ENCODE measurements at regions not wholly inside any gene's neighbourhood (a gene's known extent, or its start where the extent isn't known, plus 50 kb on each side); places are given as distances from the start of the nearest gene placed in this dataset.

DNA sequence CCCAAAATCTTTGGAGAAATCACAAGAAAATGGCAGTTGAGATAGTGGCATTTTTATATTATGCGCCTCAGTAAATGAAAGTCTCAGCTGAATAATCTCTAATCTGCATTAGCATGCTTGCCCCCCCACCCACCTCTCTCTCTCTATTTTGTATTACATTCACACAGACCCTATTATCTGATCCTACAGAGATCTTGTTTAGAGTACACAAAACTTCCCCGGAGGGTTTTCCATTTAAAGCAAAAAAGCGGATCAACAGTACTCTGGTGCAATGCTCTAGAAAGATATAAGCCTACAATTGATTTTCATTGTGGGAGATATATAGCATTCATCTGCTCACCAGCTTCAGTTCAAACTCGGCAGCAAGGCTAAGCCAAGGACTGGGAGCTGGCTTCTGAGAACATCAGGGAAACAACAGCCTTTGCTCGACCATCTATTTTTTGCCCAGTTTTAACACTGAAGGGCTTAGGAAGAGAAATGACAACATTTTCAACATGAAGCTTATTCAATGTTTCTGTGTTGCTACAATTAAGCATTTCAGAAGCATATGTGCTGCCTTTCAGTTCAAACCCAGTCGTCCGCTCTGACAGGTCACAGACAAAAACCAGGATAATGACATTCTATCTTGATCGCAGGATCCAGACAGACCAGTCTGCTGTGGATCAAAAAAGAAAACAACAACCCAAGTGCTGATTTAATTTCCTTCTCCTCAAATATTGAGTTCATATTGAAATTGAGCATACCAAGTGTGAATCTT lies 137.6 kb upstream of the ATXN1 start:
- no peak for TF ChIP-seq POLR2A (IDR thresholded peaks at IDR 0.05)
- TF ChIP-seq, protein P1, sequence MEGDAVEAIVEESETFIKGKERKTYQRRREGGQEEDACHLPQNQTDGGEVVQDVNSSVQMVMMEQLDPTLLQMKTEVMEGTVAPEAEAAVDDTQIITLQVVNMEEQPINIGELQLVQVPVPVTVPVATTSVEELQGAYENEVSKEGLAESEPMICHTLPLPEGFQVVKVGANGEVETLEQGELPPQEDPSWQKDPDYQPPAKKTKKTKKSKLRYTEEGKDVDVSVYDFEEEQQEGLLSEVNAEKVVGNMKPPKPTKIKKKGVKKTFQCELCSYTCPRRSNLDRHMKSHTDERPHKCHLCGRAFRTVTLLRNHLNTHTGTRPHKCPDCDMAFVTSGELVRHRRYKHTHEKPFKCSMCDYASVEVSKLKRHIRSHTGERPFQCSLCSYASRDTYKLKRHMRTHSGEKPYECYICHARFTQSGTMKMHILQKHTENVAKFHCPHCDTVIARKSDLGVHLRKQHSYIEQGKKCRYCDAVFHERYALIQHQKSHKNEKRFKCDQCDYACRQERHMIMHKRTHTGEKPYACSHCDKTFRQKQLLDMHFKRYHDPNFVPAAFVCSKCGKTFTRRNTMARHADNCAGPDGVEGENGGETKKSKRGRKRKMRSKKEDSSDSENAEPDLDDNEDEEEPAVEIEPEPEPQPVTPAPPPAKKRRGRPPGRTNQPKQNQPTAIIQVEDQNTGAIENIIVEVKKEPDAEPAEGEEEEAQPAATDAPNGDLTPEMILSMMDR (IDR thresholded peaks at IDR 0.05 in 4 of 5, conservative IDR thresholded peaks at IDR 0.05 in 1 of 5) = no peak
